ENCODE measurements at regions not wholly inside any gene's neighbourhood (a gene's known extent, or its start where the extent isn't known, plus 50 kb on each side); places are given as distances from the start of the nearest gene placed in this dataset.

DNA sequence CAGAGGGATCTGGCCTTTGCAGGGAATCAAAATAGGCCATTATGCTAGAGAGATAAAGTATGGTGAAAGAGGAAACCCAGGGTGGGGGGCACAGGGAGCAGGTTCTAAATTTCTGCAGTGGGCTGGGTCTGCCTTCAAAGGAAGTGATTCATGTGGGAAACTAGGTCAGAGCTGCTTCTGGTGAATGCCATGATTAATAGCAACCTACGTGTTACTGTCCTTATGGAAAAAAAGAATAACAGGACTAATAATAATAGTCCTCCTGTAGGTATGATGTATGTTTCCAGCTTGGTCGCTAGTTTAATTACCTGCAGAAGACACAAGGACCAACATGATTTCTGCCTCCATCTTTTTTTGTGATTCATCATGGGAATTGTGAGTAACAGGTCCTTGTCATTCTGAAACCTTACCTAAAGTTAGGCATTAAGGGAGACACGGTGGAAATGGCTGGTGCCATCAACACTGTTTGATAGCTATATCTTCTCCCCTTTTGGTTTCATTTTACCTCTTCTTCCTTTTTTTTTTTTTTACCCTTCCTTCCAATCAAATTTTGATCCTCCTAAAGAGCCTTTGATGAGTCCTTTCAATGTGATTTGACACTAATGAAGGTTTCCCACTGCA, 180.4 kb downstream of the CPEB2 start:
- TF ChIP-seq, protein P1, sequence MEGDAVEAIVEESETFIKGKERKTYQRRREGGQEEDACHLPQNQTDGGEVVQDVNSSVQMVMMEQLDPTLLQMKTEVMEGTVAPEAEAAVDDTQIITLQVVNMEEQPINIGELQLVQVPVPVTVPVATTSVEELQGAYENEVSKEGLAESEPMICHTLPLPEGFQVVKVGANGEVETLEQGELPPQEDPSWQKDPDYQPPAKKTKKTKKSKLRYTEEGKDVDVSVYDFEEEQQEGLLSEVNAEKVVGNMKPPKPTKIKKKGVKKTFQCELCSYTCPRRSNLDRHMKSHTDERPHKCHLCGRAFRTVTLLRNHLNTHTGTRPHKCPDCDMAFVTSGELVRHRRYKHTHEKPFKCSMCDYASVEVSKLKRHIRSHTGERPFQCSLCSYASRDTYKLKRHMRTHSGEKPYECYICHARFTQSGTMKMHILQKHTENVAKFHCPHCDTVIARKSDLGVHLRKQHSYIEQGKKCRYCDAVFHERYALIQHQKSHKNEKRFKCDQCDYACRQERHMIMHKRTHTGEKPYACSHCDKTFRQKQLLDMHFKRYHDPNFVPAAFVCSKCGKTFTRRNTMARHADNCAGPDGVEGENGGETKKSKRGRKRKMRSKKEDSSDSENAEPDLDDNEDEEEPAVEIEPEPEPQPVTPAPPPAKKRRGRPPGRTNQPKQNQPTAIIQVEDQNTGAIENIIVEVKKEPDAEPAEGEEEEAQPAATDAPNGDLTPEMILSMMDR (IDR thresholded peaks at IDR 0.05; ENCODE audit: insufficient read depth, low read length, poor library complexity, severe bottlenecking): no peak
- no peak for TF ChIP-seq EZH2phosphoT487 (conservative IDR thresholded peaks at IDR 0.05; ENCODE audit: low read length)

All from SU-DHL-6 (cell line).